ENCODE measurements at regions not wholly inside any gene's neighbourhood (a gene's known extent, or its start where the extent isn't known, plus 50 kb on each side); places are given as distances from the start of the nearest gene placed in this dataset.
A peak's percentile ranks its signal among the peaks of the same experiment; 100 is the strongest.

DNA sequence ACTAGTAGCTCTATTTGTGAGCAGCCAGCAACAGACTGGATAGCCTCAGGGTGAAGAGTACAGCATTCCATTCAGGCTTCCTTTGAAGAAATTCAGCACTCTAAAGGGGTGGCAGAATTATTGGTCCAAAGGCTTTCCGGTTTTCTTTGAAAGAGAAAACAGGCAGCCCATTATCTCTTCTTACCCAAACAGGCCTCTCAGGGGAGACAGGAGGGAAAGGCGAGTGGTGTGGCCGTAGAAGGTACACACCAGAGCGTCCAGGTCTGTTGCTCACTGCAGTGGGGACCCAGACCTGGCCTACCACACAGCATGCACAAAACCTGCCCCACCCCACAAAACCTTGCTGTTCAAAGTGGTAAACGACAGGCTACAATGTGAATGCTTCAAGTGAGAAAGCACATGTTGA lies 83.3 kb downstream of the ZNF608 start:
- no peak for DNase-seq

DNA sequence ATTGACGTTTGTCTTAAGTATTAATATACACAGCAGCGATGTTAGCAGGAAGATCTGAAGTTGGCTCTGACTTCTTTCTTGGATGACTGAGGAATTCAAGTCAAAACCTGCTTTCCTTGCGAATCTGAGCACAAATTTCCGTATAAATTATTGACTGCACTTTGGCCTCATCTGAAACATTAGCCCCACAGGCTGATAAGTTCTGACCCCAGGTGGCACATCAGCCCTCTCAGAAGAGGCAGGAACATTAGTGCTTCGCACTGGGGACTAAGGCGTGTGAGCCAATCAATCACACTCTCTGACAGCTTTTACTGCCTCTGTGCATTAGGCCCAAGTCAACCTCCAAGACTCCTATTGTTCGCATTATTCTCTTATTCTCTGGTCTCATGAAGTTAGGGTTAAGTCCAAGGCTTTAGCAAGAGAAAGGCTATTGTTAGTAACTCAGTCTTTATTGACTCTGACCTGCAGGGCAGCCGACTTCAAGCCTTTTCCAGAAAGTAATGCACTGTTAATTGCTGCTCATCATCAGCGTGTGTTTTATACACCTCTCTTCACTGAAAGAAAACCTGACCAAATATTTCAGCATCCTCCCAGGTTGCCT lies 84.2 kb downstream of the ZNF608 start:
- no peak for DNase-seq

DNA sequence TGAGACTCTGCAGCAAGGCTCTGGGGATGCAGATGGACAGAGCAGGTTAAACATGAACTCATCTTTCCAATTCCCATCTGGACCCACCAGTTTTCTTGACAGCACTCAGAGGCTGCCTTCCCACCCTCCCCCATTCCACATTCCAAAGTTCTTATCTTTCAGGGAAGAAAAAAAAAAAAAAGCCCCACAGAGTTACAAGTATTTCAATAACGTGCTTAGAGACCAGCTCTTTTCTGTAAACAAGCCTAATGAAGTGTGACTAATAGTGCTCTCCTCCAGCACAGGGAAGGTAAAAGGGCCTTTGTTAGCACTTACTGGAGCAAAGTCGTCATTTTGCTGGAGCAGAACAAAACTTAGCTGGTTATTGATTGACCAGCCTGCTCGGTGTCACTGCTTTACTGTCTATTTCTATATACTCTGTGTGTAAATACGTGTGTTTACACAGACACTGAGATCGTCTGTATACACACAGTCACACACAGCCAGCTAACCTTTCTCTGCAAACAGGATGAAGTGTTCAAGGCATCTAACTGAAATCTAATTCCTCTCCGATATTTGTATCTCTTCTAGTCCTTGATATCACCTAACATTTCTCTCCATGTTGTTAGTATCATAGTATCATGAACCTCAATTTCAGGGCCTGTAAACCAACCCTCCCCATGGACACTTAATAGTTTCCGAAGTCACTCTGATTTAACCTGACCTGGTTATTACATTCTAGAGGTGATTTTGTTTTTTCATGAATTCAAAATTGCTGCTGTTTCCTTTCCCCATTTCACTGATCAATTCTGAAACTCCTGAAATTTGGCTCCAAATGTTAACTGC lies 84.9 kb downstream of the ZNF608 start:
- no peak for DNase-seq

DNA sequence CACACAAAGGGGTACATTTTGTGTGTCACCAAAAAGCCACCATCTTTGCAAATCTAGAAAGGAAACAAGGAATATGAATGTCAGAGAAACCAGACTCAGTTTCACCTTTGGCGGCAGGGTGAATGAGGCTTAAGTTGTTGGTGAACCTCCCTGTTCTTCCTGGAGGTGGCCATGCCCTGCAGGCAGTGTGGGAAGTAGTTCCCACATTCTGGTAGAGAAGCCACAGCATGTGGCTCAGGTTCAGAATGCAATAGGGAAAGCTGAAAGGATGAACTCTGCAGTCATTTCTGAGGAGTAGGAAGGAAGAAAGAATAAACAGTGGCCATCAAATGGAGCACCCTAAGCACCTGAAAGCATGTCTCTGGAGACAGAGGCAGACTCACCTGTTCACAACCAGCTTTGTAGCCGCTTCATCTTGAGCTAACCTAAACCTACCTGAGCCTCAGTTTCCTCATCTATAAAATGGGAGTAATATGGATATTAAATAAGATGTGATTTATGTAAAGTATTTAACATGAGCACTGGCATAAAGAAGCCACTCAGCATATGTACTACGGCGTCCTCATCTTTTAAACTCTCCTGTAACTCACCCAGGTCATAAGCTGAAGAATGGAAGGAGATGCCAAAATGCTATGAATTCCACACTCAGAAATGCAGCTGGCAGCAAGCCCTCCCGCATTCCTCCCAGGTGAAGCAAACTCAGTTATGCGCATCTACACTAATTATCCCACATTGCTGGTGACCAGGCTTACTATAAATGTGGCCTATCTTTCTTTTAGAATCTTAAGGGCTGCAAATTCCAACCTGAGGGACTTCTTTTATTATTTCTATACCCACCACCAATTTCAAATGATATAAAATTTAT lies 86.0 kb downstream of the ZNF608 start:
- DNase-seq, result no peak

DNA sequence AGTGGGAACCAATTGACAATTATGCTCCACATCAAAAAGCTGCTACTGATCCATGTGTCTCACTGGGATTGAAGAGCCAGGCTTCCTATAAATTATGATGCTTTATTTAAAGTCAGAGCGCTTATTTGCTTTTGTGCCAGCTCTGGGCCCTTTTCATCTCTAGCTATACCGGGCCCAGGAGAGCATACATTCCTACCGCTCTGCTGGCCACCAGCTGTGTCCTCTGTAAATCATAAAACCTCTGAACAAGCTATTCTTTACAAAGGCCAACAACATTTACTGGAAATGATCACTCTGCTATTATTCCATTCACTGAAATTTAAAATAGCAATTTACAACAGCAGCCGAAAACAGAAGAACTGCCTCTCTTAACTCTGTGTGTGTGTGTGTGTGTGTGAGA lies 86.6 kb downstream of the ZNF608 start:
- DNase-seq, result no peak

DNA sequence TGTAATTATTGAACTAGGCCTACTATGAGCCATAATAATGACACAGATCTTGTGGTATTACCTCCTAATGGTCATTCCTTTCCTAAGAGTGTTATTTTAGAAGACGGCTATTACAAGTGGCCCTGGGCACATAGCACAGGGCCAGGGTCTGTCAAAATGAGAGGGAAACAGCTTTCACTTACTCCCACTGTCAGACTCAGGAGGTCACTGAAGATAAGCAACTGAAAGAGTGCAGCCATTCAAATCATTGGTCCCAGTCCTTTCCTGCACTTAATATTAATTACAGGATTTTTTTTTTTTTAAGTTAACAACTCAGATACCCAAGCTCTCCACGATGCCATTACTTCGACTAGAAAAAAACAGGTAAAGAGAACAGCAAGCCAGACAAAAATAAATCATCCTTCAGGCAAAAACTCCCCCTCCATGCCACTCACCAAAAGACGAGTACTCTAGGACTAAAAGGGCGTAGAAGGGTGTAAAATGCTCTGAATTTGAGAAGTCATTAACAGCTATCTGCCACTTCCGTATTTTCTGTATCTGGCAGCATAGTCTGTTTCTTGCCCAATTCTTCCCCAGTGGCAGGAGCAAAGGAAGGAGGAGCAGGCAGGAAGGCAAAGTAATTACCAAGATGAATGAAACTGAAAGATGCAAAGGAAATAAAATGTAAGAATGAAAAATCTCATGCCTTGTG lies 87.4 kb downstream of the ZNF608 start:
- no peak for DNase-seq

DNA sequence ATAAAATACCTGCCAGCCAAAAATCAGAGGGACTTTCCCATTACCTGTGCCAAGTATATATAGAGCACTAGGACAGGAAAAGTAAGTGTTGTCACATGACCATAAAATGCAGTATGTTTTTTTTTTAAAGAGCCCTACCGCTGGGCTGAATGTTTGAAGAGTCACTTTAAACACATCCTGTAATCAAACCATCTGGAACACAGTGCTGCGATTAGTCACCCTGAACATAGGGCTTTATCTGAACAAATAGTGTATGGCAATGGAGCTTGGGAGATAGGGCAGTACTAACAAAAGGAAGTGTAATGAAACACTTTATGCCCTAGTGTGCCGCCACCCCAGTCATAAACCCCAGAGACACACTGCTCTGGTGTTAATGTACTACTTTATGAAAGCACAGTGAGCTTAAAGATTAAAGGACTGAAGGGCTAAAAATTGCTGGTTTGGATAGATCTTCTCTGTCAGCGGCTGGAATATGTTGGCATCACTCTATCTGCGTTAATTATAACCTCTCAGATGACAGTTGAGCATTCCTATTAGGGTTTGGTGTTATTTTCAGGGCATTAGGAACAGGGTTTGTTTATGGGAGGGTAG lies 90.4 kb downstream of the ZNF608 start:
- DNase-seq, result no peak

DNA sequence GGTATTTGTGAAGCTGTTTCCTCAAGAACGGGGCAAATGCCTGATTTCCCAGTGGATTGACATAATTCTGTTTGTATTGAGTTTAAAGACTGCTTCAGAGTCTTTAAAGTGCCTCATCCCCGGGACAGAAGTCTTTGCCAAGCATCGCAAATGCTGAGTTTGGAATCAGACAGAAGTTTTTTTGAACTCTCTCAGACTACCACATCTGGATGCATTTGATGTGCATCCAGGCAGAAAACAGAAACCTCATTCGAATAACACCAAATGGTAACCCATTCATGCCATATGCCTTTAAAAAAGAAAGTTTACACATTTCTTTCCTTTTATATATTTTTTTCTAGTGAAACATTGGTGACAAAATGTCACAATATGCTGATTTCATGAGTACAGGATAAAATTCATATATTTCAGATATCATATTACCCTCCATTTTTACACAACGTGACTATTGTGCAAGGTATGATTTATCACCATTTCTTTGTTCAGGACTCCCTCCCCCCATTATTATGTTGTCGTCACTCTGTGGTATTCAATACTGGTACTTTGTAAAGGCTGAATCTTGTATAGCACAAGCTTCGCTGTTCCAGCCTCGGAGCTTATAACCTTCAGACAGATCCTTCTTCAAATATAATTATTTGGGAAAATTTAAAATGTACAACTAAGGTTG lies 91.1 kb downstream of the ZNF608 start:
- no peak for DNase-seq

DNA sequence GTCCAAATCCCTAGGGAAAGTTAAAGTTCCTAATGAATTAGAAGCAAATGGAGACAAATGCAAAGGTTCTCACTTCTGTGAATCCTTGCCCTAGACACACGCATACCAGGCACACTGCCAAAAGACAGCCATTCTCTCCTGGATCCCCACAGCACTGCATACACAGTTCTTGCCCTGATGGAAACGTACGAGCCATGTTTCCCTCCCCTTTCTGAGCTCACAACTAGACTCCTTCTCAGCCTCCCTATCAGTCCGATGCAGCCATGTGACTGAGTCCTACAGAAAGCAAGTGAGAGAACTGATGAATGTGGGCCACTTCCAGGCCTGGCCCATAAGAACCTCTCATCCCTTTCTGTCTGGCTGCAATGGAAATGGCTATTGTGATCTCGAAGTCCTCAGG lies 92.0 kb downstream of the ZNF608 start:
- no peak for DNase-seq

DNA sequence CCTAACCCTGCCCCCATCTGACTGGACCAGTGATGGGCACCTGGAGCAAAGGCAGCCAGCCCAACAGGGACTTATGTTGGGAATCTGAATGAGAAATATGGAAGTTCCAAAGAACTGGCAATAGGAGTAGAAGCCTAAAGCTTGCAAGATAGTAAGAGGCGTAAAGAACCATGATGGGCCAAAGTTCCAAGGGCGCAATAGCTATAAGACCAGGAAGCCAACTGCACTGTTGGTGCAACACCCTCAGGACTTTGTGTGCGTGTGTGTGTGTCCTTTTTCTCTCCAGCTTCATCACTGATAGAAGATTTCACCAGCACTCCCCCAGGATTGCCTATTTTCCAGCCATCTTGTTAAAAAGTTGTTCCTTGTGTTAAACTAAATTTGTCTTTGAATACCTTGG lies 92.8 kb downstream of the ZNF608 start:
- no peak for DNase-seq

DNA sequence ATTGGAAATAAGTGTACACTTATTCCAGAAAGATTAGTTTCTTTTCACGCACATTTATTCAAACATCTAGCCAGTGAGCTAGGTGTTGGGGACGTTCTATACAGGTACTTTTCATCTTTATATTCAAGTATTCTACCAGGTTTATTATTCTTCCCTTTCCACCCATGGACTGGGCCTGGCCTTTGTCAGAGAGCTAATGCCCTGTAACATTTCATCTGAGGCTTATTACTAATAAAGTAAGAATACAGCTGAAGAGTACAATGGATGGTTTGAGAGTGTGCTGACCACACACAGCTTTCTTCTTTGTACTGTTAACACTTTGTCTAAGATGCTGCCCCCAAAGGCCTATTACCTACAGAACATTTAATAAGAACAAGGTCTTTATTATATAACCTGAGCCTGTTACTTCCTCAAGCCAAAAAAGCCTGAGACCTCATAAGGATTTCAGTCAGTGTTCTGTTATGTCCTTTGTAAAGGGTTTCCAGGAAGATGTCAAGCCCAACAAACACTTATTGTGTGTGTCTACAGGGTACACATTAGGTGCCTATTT lies 93.5 kb downstream of the ZNF608 start:
- DNase-seq, result no peak

DNA sequence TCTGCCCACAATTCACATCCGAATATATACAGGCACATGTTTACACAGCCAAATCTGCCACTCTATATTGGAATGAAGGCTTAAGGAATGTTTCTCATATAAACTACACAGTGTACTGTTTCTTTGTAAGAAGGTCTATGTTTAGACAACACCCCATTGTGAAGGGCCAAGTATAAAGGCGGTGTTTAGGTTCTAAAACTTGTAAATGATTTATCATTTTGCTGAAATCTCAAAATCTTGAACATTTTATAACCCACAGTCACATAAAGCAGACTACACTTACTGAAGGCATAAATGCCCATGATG lies 94.0 kb downstream of the ZNF608 start:
- no peak for DNase-seq

DNA sequence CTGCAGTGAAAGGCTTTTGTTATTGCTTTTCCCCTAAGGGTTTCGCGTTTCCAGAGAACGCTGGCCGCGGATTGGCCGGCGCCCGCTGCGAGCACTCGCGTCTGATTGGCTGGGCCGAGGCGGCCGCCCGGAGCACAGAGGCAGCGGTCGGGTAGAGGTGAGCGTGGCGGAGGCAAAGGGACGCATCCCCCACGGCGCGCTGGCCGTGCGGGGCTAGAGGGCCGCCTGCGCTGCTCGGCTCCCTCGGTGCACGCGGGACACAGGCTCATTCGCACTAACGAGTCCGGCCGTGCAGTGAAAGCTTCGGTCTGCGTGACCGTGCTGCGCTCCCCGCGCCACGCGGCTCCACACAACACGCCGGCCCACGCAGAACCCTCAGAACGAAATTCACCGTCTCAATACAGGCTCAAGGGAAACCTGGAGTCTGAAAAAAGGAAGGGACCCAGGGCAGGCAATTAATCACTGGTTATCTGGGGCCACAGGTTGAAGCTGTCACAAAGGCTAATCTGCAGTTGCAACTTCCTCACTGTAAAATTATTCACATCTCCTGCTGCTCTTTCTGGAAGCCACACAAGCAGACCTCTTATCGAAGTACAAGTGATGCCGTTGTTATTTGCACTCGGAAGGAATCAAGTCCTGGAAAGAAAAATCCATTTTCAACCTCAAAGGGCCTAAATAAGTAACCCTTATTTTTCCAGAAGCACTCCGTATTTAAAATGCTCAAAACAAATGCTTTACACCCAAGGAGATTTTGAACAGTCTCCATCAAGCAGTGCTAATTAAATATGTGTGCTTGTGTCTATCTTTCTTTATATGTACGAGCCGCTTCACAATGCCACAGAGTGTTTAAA lies 94.6 kb downstream of the ZNF608 start:
- peak in 1 of 2 experiments; percentile 26 for DNase-seq

DNA sequence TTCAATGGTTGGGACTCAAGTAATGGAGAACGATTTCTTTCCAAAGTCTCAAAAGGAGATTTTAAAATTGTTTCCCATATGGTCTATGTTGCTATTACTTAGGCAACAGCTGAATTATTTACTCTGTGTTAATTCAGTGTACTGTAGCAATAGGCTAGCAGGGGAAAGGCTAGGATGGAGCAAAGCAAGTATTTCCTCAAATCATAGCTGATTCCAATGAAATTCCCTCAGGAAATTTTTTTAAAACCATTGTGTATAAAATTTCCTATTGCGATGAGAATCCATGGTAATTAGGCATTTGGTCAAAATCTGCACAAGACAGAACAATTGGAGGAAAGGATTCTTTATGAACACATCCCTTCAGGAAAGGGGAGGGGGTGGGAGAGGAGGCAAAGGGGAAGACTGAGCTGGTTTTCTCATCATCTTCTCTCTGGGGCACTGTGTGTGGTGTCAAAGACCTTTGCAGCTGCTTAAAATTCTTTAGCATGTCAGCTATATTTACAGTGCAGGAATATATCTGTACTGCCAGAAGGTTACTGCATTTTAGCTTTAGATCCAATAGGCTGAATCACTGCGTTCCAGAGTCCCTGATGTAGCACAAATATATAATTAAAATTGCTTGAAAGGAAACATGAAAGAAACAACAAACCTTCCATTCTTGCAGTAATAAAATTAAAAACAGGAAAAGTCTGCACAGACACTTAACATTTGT lies 95.3 kb downstream of the ZNF608 start:
- no peak for DNase-seq

DNA sequence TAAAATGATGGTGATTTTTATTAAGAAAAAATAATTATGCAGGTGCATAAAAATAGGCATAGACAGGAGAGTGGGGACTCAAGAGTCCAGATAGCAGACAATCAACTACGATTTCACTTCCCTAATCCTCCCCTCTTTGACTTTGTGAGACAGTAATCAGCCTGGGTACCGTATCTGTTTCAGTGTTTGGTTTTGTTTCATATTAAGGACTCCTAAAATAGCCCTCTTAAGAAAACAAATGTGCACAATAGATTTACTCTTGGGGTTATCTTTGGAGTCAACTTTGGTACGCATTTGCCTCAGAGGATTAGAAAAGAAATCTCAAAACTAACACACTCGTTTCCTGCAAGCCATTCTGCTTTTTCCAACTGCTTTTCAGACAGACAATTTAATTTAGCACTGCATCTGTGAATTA lies 96.3 kb downstream of the ZNF608 start:
- no peak for DNase-seq

DNA sequence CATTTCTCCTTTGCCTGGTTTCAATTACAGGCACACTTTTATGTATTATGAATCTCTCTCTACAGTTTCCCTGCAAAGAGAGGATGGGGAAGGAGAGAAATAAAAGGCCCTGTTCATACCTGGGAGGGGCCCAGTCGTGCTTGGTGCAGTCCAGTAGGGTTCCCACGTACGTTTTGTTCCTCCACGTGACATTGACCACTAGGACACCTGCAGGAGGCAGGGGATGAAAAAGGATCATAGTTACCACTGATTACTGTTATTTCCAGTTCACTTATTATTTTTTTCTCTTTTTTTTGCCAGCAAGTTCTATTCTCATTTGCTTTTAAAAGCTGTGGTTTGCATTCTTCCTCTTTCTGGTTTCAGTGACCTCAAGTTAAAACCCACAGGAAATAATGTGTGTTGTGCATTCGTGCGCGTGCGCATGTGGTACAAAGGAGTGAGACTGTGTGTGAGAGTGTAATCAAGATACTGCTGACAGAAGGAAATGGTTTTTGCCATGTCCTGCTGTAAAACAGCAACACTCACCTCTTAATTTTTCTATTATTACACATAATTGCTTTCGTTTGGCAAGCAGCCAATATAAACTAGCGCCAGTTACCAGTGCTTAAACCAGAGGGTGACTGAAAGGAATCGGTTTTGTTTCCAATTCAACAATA lies 96.8 kb downstream of the ZNF608 start:
- peak; percentile 39 to 61 for DNase-seq

DNA sequence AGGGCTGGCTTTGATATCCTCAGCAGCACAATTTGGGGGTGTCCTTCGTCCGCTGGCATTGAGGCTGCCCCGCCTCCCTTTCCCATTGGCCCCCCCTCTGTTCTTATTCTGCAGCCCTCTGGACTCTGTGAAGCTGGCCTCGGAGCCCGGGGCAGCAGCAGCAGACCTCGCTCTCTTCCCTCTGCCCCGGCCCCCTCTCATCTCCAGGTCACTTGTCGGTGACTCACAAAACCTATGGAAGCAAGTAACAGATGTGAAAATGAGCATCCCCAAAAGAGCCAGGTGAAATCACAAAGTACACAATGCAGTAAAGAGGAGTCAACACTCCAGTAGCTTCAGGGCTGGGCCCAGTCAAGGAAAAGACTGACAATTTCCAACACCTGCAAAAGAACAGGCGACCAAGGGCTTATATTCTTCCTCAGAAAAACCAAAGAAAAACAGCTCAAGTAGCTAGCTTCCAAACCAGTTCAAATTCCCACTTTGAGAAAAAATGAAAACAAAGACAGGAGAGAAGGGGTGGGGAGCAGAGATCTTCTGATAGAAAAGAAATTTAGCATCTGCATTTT lies 97.5 kb downstream of the ZNF608 start:
- DNase-seq, result no peak

DNA sequence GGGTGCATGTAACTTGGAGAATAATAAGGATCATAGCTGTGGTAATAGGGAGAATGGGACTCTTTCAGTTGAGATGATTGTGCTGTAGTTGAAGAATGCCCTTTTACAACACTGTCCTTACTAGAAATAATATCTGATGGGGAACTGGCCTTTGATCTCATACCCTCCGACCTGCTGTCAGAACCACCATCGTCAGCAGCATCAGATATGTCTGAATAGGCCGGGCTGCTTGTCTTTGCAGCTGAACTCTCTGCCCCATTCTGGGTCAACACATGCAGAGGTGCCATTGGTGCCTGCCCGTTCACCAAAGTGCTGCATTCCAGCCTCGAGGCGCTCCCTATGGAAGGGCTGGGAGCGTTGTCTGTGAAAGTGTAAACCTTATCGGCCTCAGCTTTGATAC lies 99.1 kb downstream of the ZNF608 start:
- DNase-seq, result no peak

DNA sequence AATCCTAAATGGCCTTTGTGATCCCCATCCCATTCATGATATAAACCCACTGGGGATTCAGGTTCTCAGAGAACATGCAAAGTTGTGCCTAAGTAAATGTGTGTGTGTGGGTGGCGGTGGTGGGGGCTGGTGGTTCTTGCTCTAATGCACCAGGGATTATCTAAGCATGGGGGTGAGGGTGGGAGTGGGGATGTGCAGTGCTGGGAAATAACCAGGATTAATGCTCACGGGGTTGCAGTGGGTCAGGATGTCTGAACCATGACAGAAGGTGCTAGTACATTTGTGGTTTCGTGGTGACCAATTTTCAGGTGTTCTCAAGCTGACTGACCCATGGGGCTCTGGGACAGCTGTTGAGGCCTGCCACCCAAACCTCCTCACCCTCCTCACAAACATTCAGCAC lies 101.0 kb downstream of the ZNF608 start:
- DNase-seq, result no peak
